CD4-positive, alpha-beta T cell treated with Interleukin-10 for 1 hour (primary cell): ENCODE measurements at regions not wholly inside any gene's neighbourhood (a gene's known extent, or its start where the extent isn't known, plus 50 kb on each side); places are given as distances from the start of the nearest gene placed in this dataset.

ENCODE experiments used
- DNase-seq: peaks from one replicate; pipeline ENCODE4 v3.0.0-alpha.2; 2020

DNA sequence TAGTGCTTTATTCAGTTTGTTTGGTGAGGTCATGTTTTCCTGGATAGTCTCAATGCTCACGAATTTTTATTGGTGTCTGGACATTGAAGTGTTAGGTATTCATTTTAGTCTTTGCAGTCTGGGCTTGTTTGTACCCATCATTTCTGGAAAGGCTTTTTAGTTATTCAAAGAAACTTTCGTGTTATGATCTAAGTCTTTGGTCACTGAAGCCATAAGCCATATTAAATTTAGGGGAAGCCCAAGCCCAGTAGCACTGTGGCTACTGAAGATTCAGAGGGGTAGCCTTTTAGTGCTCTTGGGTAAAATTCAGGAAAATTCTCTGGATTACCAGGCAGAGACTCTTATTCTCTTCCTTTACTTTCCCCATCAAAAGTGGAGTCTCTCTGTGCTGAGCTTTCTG lies 56.2 kb upstream of the PEX5L start:
- no peak for DNase-seq

DNA sequence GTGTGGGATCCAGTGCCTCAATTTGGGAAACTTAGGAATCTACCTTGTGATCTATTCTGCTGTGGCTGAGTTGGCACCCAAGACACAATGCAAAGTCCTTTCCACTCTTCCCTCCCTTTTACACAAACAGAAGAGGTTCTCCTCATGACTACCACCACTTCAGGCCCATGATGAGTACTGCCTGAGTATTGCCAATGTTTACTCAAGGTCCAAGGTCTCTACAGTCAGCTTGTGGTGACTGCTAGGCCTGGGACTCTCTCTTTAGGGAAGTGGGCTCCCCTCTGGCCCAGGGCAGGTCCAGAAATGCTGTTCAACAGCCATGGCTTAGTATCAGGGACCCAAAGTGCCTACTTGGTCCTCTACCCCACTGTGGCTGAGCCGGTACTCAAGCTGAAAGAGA lies 56.8 kb upstream of the PEX5L start:
- no peak for DNase-seq

DNA sequence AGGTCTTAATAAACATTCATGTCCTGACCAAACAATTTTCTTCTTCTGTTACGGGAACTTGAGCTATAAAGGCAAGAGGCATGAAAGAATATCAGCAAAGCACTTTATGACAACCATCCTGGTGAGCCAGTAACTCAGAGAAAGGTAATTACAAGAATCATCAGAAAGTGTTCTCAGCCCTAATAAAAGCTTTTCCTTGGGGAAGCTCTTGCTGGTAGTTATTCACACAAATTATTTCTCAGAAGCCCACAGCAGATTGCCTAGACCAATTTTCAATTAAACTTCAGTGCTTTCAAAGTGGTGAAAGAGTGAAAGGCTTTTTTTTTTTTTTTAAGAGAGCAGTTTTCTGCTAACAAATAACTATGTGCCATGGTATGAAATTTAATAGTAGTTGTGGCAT lies 60.9 kb upstream of the PEX5L start:
- DNase-seq = no peak

DNA sequence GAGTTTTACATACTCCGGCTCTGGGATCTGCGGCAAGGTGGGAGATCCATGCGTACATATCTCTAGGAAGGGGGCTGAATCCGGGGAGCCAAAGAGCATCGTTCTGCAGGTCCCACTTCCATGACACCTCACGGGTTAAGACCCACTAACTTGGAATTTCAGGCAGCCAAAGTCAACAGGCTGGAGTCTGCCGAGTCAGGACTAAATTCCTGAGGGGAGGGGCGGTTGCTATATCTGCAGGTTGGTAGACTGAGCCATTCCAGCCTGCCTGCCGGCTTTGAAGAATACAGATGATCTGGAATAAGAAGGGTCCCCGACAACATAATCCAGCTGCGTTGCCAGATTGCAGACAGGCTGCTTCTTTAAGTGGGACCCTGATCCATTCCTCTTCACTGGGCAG lies 65.4 kb upstream of the PEX5L start:
- DNase-seq = no peak

DNA sequence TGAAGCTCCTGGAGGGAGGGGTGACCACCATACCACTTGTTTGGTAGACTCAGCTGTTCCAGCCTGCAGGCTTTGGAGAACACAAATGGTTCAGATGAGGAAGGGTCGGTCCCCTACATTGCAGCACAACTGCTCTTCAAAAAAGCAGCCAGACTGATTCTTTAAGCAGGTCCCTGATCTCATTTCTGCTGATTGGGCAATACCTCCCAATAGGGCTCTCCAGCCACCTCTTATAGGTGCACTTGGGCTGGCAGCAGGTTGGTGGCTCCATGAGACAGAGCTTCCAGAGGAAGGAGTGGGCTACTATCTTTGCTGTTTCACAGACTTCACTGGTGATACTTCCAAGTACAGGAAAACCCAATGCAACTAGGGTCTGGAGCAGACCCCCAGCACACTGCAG lies 65.9 kb upstream of the PEX5L start:
- no peak for DNase-seq

DNA sequence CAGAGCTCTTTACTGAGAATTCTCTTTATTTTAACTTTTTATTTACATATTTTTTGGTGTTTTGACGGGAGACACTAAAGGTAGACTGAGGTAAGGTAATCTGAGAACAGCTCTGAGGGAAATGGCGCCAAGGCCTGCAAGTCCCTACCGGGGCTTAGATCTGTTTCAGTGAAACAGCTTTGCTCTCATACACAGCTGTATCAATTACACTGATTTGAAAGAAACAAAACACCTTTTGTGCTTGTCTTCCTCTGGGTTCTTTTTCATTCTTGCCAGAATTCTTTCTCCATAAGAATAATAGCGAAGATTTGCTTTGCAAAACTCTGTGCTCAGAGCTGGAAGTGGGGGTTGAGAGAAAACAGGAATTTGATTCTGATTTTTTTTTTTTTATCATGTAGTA lies 79.5 kb upstream of the PEX5L start:
- no peak for DNase-seq

DNA sequence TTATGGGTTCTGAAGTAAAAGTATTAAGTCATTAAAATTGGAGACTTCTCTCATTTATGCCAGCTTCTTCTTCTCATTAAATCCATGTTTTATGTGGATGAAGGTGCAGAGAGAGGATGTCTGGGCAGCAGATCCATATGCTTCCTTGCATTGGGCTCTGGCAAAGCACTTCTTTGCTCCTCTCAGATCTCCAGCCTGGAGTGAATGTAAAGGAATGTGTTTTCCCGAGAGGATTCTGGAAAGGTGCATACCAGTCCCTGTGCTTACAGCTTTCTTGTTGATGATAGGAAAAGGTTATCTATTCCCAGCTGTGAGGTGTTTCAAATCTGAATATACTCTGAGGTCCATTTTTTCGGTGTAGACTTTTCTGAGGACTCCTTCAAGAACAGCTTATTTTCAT lies 79.9 kb upstream of the PEX5L start:
- DNase-seq = no peak

DNA sequence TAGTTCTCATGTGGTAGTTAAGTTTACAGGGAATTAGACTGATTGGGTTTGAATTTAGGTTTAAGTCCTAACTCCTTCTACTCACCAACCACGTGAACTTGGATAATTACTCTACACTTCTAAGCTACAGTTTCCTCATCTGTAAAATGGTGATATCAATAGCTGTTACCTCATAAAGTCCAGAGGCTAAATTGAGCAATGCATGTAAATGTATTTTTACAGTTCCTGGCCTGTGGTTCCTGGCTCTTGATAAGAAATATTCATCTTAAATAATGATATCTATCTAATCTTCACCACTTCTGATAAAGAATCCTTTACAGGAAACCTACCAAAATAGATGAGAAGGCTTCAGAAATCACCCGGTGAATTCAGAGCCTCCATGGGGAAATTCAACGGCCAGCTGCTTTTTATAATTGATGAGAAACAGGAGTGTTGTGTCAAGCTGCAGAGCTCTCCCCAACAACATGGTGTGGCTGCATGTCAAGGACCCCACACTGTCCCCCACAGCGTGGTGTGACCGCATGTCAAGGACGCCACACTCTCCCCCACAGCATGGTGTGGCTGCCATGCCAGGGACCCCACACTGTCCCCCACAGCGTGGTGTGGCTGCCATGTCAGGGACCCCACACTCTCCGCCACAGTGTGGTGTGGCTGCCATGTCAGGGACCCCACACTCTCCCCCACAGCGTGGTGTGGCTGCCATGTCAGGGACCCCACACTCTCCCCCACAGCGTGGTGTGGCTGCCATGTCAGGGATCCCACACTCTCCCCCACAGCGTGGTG lies 80.8 kb upstream of the PEX5L start:
- DNase-seq = no peak

DNA sequence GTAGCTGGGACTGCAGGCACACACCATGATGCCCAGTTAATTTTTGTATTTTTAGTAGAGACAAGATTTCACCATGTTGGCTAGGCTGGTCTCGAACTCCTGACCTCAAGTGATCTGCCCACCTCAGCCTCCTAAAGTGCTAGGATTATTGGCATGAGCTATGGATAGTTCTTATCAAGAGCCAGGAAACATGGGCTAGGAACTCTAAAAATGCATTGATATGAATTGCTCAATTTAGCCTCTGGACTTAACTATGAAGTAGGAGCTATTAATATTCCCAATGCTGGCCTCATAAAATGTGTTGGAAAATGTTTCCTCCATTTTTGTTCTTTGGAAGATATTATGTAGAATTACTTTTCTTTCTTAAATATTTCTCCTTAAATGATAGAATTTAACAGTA lies 82.8 kb upstream of the PEX5L start:
- no peak for DNase-seq

DNA sequence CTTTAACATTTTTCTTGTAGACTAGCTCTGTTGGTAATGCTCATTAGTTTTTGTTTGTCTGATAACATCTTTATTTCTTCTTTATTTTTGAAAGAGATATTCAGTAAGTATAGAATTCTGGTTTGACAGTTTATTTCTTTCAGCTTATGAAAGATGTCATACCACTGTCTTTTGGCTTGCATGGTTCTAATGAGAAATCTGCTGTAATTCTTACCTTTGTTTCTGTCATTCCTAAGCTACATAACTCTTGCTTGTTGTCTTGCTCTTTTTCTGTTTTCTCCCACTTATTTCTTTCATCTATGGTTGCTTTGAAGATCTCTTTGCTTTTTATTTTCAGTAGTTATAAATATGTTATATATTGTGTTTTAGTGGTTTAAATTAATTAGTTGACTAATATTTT lies 87.2 kb upstream of the PEX5L start:
- DNase-seq = no peak

DNA sequence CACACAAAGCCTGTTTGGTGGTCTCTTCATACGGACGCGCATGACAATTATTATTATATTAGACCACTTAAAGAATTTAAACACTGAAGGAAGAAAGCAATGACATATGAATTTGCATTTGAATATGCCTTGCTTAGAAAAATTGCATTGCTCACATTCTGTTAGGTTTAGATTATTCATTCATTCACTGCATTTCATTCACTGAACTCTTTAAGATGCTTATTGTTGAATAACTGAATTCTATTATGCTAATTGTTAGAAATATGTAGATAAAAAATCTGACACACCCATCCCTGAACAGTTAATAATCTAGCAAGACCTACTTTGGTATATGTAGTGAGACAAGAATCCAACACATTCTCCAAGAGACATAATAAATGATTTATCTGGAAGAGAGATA lies 94.4 kb upstream of the PEX5L start:
- DNase-seq = no peak

DNA sequence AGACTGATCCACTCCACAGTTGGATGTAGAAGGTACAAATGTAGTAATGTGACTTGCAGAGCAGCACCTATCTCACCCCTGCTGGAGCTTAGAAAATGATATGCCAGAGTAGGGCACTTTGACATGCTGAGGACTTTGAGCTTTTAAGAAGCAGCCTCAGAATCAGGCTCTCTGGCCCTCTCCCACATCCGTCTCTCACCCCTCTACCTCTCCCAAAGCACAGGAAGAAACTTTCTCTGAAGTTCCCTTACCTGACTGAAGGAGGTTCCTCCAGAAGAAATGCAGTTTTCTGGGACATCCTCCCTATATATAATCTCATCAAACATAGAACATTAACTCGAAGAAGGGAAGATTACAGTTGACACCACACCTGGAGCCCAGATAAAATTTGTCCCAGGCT lies 98.4 kb upstream of the PEX5L start:
- DNase-seq = no peak

DNA sequence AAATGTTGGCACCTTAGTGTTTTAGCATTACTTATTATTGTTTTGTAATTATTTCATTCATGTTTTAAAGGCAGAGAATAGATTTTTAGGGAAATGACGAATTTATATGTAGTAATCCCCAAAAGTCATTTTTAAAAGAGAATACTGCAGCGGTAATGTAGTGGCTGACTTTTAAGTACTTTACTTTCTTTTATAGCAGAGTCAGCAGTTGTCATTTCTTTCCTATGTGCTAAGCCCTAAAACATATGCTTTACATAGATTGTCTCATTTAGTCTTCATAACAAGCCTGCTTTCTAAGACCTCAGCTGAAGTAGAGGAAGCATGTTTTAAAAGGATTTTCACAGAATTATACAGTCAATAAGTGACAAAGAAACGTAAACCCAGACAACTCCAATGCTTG lies 102.1 kb upstream of the PEX5L start:
- no peak for DNase-seq

DNA sequence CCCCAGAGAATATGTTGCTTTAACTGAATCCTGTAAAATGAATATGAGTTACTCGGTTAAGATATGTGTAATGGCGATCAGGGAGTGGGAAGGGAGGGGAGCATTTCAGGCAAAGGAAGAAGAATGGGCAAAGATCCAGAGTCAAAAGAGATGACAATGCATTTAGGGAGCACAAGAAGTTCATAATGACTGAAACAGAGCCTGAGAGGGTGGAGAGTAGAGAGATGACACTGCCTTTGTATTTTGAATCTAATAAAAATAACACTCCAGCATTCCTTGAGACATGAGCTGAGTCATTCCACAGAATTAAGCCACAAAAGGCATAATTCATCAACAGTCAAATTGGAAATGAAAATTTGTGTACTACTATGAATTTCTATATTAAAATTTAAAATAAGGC lies 105.3 kb upstream of the PEX5L start:
- DNase-seq = no peak

DNA sequence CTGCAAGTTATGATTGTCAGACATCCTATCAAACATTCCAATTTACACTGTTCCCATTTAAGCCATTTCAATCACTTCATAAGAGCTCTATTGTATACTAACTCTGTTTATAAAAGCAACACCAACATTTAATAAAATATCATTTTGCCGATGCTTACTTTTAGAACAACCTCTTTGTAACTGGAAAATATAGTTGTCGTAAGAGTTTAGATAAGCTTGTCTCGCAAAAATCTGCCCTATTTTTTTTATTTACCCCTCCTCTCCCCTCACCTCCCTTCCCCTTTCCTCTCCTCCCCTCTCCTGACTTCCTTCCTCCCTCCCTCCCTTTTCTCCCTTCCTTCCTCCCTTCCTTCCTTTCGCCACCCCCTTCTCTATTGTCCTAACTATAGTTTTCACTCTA lies 105.7 kb upstream of the PEX5L start:
- no peak for DNase-seq

DNA sequence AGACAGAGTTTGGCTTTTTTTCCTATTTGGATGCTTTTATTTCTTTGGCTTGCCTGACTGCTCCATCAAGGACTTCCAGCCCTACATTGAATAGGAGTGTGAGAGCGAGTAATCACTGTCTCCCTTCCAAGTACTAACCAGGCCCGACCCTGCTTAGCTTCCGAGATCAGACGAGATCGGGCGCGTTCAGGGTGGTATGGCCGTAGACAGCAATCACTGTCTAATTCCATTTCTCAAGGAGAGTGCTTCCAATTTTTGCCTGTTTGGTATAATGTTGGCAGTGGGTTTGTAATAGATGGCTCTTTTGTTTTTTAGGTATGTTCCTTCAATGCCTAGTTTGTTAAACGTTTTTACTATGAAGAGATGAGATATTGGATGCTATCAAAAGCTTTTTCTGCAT lies 125.0 kb upstream of the PEX5L start:
- DNase-seq = no peak

DNA sequence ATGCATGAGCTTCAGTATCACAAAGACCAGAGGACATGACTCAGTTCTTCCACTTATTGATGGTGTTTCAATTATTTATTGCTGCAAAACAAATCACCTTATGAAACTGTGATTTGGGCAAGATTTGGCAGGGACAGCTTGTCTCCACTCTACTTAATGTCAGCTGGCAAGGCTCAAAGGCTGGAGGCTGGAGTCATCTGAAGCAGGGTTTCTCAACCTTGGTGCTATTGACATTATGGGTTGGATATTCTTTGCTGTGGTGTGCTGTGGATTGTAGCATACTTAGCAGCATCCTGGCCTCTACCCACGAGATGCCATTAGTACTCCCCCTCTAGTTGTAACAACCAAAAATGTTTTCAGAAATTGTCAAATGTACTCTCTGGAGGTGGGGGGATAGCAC lies 138.8 kb upstream of the PEX5L start:
- no peak for DNase-seq

DNA sequence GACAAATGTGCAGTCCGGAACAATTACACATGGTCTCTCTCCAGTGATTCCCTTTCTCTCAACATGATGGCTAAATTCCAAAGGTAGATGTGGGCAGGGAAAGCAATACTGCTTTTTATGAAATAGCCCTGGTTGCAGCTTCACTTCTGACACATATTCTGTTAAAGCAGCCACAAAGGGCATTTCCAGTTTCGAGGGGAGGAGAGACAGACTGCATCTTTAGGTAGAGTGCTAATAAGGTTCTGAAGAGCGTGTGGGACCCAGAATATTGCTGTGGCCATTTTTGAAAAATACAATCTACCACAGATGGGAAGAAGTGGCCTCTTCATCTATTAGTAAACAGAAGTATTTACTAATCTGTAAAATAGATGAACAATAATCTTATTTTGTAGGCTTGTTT lies 139.3 kb upstream of the PEX5L start:
- no peak for DNase-seq

DNA sequence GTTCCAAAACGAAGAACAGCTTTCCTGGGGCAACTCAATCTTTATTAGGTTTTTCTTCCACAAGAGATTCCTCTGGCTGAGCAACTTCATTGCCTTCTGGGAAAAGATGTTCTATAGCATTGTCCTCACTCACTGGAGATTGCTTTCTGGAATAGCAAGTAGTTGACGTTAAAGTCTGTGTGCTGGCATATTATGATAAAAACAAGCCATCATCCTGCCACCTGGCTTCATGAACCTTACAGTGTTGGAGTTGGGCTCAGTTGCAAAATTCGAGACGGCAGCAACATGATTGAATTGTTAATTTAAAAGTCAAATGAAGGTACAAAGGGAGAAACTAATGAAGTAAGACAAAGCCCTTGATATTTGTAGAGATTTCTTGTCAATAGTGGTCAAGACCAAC lies 140.5 kb upstream of the PEX5L start:
- no peak for DNase-seq

DNA sequence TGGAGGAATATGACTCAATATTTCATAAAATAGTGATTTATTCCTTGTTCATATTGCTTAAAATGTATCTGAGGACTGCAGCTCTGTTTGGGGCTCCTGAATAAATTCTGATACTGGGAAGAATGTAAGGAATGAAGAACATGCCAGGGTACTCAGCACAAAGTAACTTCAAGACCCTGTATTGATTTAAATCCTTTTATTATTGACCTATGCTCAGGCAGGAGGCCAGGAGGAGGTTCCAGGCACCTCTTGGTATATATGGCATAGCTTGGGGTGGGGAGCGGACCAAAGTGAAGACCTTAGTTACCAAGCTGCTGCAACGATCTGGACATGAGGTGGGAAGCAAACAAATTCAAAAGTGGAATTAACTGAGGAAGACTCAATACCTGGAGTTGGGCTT lies 142.8 kb upstream of the PEX5L start:
- no peak for DNase-seq

DNA sequence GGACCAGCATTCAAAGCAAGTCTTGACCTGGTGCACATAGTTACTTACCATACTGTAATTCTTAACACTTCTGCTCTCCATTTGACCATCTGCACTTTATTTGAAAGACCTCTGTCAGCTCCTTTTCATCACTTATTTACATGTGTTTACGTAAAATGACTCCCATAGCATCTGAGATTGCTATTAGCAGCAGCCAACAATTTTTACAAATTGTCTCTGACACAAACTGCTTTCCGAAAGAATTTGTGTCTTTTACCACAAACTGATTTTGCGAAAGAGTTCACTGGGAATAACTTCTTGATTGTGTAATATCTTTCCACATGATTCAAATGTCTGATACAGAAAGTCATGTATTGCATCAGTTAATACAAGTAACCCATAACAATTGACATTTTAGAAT lies 144.1 kb upstream of the PEX5L start:
- DNase-seq = no peak

DNA sequence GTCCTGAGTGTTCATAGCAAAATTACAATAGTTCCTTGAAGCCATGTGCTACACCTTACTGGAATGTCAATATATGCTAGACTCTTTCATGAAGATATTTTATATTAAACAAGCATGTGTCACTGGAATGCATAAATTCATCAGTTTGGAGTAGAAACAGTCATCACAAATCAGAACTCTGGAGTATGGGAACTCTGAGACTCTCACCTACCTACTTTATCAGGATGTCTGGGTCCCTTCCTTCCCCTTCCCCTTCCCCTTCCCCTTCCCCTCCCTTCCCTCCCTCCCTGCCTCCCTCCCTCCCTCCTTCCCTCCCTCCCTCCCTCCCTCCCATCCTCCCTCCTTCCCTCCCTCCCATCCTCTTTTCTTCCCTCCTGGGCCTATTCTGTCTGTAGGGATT lies 144.7 kb upstream of the PEX5L start:
- DNase-seq = no peak

DNA sequence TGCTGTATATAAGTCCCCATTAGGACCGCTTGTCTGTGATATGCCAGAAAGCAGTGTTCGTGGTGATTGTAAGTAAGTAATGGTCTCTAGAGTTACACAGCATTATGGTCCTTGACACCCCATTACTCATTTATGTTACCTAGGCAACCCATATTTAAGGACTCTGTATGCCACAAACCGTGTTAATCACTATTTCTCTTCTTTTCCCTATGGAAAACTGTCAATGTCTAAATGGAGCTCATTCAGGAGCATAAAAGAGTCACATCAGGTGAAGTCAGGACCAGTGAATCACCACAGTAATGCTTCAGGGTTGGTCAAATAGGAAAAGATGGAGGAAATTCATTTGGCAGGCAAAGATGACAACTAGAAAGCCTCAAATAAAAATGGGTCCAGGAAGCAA lies 146.6 kb upstream of the PEX5L start:
- no peak for DNase-seq

DNA sequence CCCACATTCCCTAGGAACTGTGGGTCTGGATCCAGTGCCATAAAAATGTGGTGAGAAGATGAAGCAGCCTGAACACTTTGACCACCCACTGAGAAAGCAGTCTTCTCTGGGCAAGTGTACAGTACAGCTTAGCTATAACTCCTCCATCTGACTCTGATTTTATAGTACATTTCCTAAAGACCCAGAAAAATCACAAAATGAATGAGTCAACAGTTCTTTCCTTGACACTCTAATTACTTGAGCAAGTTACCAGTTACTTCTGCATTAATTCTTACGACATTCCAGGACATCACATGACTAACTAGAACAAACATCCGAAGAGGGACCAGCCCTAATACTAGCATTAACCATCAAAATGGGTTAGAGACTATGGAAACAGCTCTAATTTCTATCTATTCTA lies 148.1 kb upstream of the PEX5L start:
- DNase-seq = no peak

DNA sequence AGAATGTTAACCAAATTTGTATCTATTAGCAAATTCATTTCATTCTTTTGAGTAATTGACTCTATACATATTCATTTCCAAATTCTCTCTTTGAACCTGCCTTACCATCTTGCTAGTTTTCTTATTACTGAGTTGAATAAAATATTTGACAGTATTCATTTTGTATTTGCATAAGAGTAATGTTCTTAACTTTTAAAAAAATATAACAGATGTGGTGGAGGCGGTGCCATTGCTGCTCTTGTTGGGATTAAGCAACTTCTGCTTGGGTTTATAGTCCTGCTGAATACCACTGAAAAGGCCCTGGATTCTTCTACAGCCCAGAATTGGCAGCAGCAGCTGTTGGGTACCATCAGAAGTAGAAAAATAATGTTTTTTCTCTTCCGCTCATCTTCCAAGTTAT lies 148.9 kb upstream of the PEX5L start:
- no peak for DNase-seq
